Neuronal stem cell (in vitro differentiated cells): ENCODE measurements at regions not wholly inside any gene's neighbourhood (a gene's known extent, or its start where the extent isn't known, plus 50 kb on each side); places are given as distances from the start of the nearest gene placed in this dataset.

Experiments used
- DNase-seq: peaks from one replicate; pipeline ENCODE4 v3.0.0-alpha.2; 2013; ENCODE audit warnings: low spot score
- H2AFZ ChIP-seq: one replicate; pipeline ENCODE4 v1.6.1; 2013; ENCODE audit warnings: mild to moderate bottlenecking, low read length, inconsistent platforms
- H2AK5ac ChIP-seq: 2 replicates; pipeline ENCODE4 v1.6.1; 2013; ENCODE audit warnings: low read depth, mild to moderate bottlenecking, inconsistent platforms, low read length, moderate library complexity, mixed read lengths
- H2BK120ac ChIP-seq: 2 replicates; pipeline ENCODE4 v1.6.1; 2013; ENCODE audit warnings: low read depth, mild to moderate bottlenecking, inconsistent platforms, low read length, moderate library complexity, mixed read lengths
- H2BK12ac ChIP-seq: one replicate; pipeline ENCODE4 v1.6.1; 2013; ENCODE audit warnings: low read length, inconsistent platforms
- H2BK15ac ChIP-seq: 2 replicates; pipeline ENCODE4 v1.6.1; 2013; ENCODE audit warnings: mild to moderate bottlenecking, low read length, inconsistent platforms, mixed read lengths
- H2BK5ac ChIP-seq: one replicate; pipeline ENCODE4 v1.6.1; 2013; ENCODE audit warnings: inconsistent platforms, mild to moderate bottlenecking, low read length, moderate library complexity
- H3K14ac ChIP-seq: one replicate; pipeline ENCODE4 v1.6.1; 2013; ENCODE audit warnings: low read length, inconsistent platforms
- H3K18ac ChIP-seq: 2 replicates; pipeline ENCODE4 v1.6.1; 2013; ENCODE audit warnings: low read length, inconsistent platforms
- H3K23ac ChIP-seq: 2 replicates; pipeline ENCODE4 v1.6.1; 2013; ENCODE audit warnings: low read depth, mild to moderate bottlenecking, mixed read lengths, low read length, inconsistent platforms; ENCODE audit not compliant: poor library complexity
- H3K27ac ChIP-seq: replicated peaks from 3 replicates; pipeline ENCODE4 v1.5.1; 2013; ENCODE audit warnings: low read length, inconsistent platforms
- H3K27me3 ChIP-seq, 3 experiments: 2 replicates each; pipeline ENCODE4 v1.6.1; 2013; ENCODE audit warnings: low read length in 3 of 3, mild to moderate bottlenecking in 2 of 3, inconsistent platforms in 1 of 3, low read depth in 1 of 3, mixed read lengths in 1 of 3, moderate library complexity in 1 of 3; ENCODE audit not compliant: control insufficient read depth in 3 of 3, insufficient read depth in 3 of 3
- H3K36me3 ChIP-seq, 2 donors: replicated peaks in 1 of 2; 2 replicates each; pipeline ENCODE4 v1.6.1; 2013; ENCODE audit warnings: low read length in 2 of 2; ENCODE audit not compliant: control insufficient read depth in 2 of 2, insufficient read depth in 2 of 2
- H3K4ac ChIP-seq: 2 replicates; pipeline ENCODE4 v1.6.1; 2013; ENCODE audit warnings: inconsistent platforms, mild to moderate bottlenecking, low read length, moderate library complexity
- H3K4me1 ChIP-seq, 2 donors: 1 replicate in 1 of 2; 2 replicates in 1 of 2; pipeline ENCODE4 v1.6.1; 2013; ENCODE audit warnings: low read length in 2 of 2, low read depth in 1 of 2; ENCODE audit not compliant: control insufficient read depth in 2 of 2, insufficient read depth in 1 of 2
- H3K4me2 ChIP-seq: one replicate; pipeline ENCODE4 v1.6.1; 2013; ENCODE audit warnings: mild to moderate bottlenecking, low read length, inconsistent platforms; ENCODE audit not compliant: insufficient read depth, poor library complexity, severe bottlenecking
- H3K4me3 ChIP-seq, 2 donors: 2 replicates each; pipeline ENCODE4 v1.5.1; 2013; ENCODE audit warnings: low read length in 2 of 2, mild to moderate bottlenecking in 2 of 2, inconsistent platforms in 1 of 2, moderate library complexity in 1 of 2
- H3K79me1 ChIP-seq: one replicate; pipeline ENCODE4 v1.6.1; 2013; ENCODE audit warnings: low read depth, mild to moderate bottlenecking, inconsistent platforms, low read length, moderate library complexity
- H3K9ac ChIP-seq: one replicate; pipeline ENCODE4 v1.6.1; 2013; ENCODE audit warnings: mild to moderate bottlenecking, low read depth, low read length, inconsistent platforms; ENCODE audit not compliant: poor library complexity
- H3K9me3 ChIP-seq, 2 donors: replicated peaks in 1 of 2; 2 replicates each; pipeline versions ENCODE3 to v1.6.1; 2013; ENCODE audit warnings: low read length in 2 of 2, mild to moderate bottlenecking in 2 of 2, inconsistent platforms in 1 of 2, low read depth in 1 of 2, mixed read lengths in 1 of 2, moderate library complexity in 1 of 2; ENCODE audit not compliant: control insufficient read depth in 2 of 2, insufficient read depth in 1 of 2
- H4K8ac ChIP-seq: one replicate; pipeline ENCODE4 v1.6.1; 2013; ENCODE audit warnings: low read depth, mild to moderate bottlenecking, inconsistent platforms, low read length, moderate library complexity
- H4K91ac ChIP-seq: one replicate; pipeline ENCODE4 v1.6.1; 2013; ENCODE audit warnings: low read length, low read depth, mild to moderate bottlenecking, inconsistent platforms; ENCODE audit not compliant: poor library complexity
- WGBS, 2 donors: extraction: QIAGEN DNeasy Blood & Tissue Kit; methylation state at CpG; one replicate each; pipeline ENCODE4 v1.1.7; 2013; ENCODE audit warnings: missing lambda C conversion rate in 2 of 2, mixed read lengths in 1 of 2; ENCODE audit not compliant: insufficient read length in 2 of 2, insufficient replicate concordance in 1 of 2; ENCODE audit errors: extremely low coverage in 2 of 2; 5-methylcytosine and 5-hydroxymethylcytosine counted together

GRCh38 chr22:34588871-34589545, 476.9 kb upstream of the ISX start:
- no peak overlapping the region for H2BK15ac ChIP-seq
- no peak overlapping the region for H4K91ac ChIP-seq
- no peak overlapping the region for H2AFZ ChIP-seq
- peaks cover 0 to 6% of the 10 kb centered on the region in 2 donors for H3K4me1 ChIP-seq
- H3K4me2 ChIP-seq, result no peak overlapping the region
- H3K4me3 ChIP-seq, result no peak overlapping the region
- H3K79me1 ChIP-seq, result no peaks in the 10 kb centered on the region
- peak overlapping the region; percentile 50 for H2AK5ac ChIP-seq
- H3K18ac ChIP-seq, result peak overlapping the region; percentile 42
- no peak overlapping the region for H2BK120ac ChIP-seq
- no peaks in the 10 kb centered on the region for H3K36me3 ChIP-seq
- H4K8ac ChIP-seq, result no peak overlapping the region
- H3K9ac ChIP-seq, result no peak overlapping the region
- H2BK12ac ChIP-seq, result no peak overlapping the region
- H3K23ac ChIP-seq, result no peak overlapping the region
- no peak for DNase-seq
- no peaks in the 10 kb centered on the region for H3K27me3 ChIP-seq
- H3K14ac ChIP-seq, result no peak overlapping the region
- no peak overlapping the region for H3K4ac ChIP-seq
- no peaks in the 10 kb centered on the region for H3K9me3 ChIP-seq
- no CpG with 5 or more reads among the region's 26 CpGs for WGBS, 2 donors
- H2BK5ac ChIP-seq, result no peak overlapping the region
- no peak overlapping the region for H3K27ac ChIP-seq

- no peak overlapping the region for H3K4me2 ChIP-seq
- no peak overlapping the region for H3K14ac ChIP-seq
- no peak overlapping the region for H3K23ac ChIP-seq
These were observed 473.7 kb upstream of the ISX start for GRCh38 chr22:34592123-34592740.

GRCh38 chr22:34599567-34599966, 466.4 kb upstream of the ISX start:
- Histone ChIP-seq H3K4me2 (no peak overlapping the region), H2BK120ac (no peak overlapping the region), H2BK12ac (peak overlapping the region; percentile 30), H3K14ac (no peak overlapping the region), H4K91ac (no peak overlapping the region), H3K27ac (no peak overlapping the region), H2BK5ac (no peak overlapping the region), H3K23ac (no peak overlapping the region), H3K79me1 (no peaks in the 10 kb centered on the region), H3K9me3 (no peaks in the 10 kb centered on the region), H3K9ac (no peak overlapping the region), H3K18ac (no peak overlapping the region), H3K27me3 (no peaks in the 10 kb centered on the region), H2AFZ (no peak overlapping the region), H3K4ac (no peak overlapping the region), H2AK5ac (no peak overlapping the region), H2BK15ac (no peak overlapping the region), H3K4me3 (no peak overlapping the region), H3K4me1 (peaks cover 0 to 2% of the 10 kb centered on the region in 2 donors), H3K36me3 (no peaks in the 10 kb centered on the region), H4K8ac (no peak overlapping the region)
- WGBS, 2 donors, result no CpG with 5 or more reads among the region's 1 CpG
- no peak for DNase-seq

More at GRCh38 chr22:34592123-34592740, 473.7 kb upstream of the ISX start:
- H4K91ac ChIP-seq, result no peak overlapping the region
- no peak overlapping the region for H3K4me3 ChIP-seq
- no peak overlapping the region for H3K27ac ChIP-seq
- no peak overlapping the region for H2BK5ac ChIP-seq
- no peak overlapping the region for H2AK5ac ChIP-seq
- no peak overlapping the region for H2BK12ac ChIP-seq
- no peak for DNase-seq
- no peaks in the 10 kb centered on the region for H3K36me3 ChIP-seq
- no peak overlapping the region for H2BK15ac ChIP-seq
- no peak overlapping the region for H3K4ac ChIP-seq
- no peaks in the 10 kb centered on the region for H3K27me3 ChIP-seq
- no peak overlapping the region for H2AFZ ChIP-seq
- H3K9ac ChIP-seq, result no peak overlapping the region
- H3K9me3 ChIP-seq, result no peaks in the 10 kb centered on the region
- H3K4me1 ChIP-seq, result peaks cover 0 to 6% of the 10 kb centered on the region in 2 donors
- no peak overlapping the region for H3K18ac ChIP-seq
- no peaks in the 10 kb centered on the region for H3K79me1 ChIP-seq
- WGBS, 2 donors, result no CpG with 5 or more reads among the region's 3 CpGs
- H2BK120ac ChIP-seq, result no peak overlapping the region
- H4K8ac ChIP-seq, result no peak overlapping the region

- H3K36me3 ChIP-seq, result no peaks in the 10 kb centered on the region
- no peak overlapping the region for H3K4ac ChIP-seq
- H2AFZ ChIP-seq, result no peak overlapping the region
- H2BK15ac ChIP-seq, result no peak overlapping the region
- peaks cover 0 to 2% of the 10 kb centered on the region in 2 donors for H3K4me1 ChIP-seq
- no peak for DNase-seq
- H4K8ac ChIP-seq, result no peak overlapping the region
- no peaks in the 10 kb centered on the region for H3K27me3 ChIP-seq
- no peak overlapping the region for H2BK12ac ChIP-seq
- H2BK5ac ChIP-seq, result no peak overlapping the region
- no peak overlapping the region for H3K9ac ChIP-seq
- no peak overlapping the region for H3K14ac ChIP-seq
- no peak overlapping the region for H3K23ac ChIP-seq
- H2AK5ac ChIP-seq, result no peak overlapping the region
- no peak overlapping the region for H4K91ac ChIP-seq
- no peak overlapping the region for H3K4me2 ChIP-seq
- H3K9me3 ChIP-seq, result no peaks in the 10 kb centered on the region
- no peak overlapping the region for H3K18ac ChIP-seq
- WGBS, 2 donors, result no CpG with 5 or more reads among the region's 3 CpGs
- no peaks in the 10 kb centered on the region for H3K79me1 ChIP-seq
- H3K4me3 ChIP-seq, result no peak overlapping the region
- no peak overlapping the region for H2BK120ac ChIP-seq
- H3K27ac ChIP-seq, result no peak overlapping the region
These were observed 461.6 kb upstream of the ISX start for GRCh38 chr22:34604312-34604711.
